Vagina (tissue), 2 donors: ENCODE measurements at regions not wholly inside any gene's neighbourhood (a gene's known extent, or its start where the extent isn't known, plus 50 kb on each side); places are given as distances from the start of the nearest gene placed in this dataset.

Source experiments
- DNase-seq, 2 donors: peaks; one replicate each; pipeline ENCODE4 v3.0.0-alpha.2; 2017; ENCODE audit errors: extremely low spot score in 2 of 2
- H3K27ac ChIP-seq: fragments of 200-600 bp; sonication (generic); one replicate; pipeline ENCODE4 v1.5.1; 2019
- H3K27me3 ChIP-seq: fragments of 200-600 bp; sonication (generic); one replicate; pipeline ENCODE4 v1.5.1; 2019
- H3K36me3 ChIP-seq, 2 donors: fragments of 200-600 bp; sonication (generic); one replicate each; pipeline ENCODE4 v1.5.1; 2017 to 2019
- H3K4me1 ChIP-seq: fragments of 200-600 bp; sonication (generic); one replicate; pipeline ENCODE4 v1.5.1; 2019
- H3K4me3 ChIP-seq, 2 donors: fragments of 200-600 bp; sonication (generic); 1 replicate in 1 of 2; 2 replicates in 1 of 2; pipeline ENCODE4 v1.5.1; 2016 to 2019
- H3K9me3 ChIP-seq: fragments of 200-600 bp; sonication (generic); one replicate; pipeline ENCODE4 v1.5.1; 2019
- POLR2A ChIP-seq, 2 donors: fragments of 450-650 bp; IDR thresholded peaks; one replicate each; pipeline ENCODE4 v1.6.1; 2017; ENCODE audit warnings: antibody characterized with exemption in 2 of 2, mild to moderate bottlenecking in 2 of 2, moderate library complexity in 2 of 2
- POLR2AphosphoS5 ChIP-seq, 2 donors: sonication (generic); formaldehyde crosslinking; IDR thresholded peaks; one replicate each; pipeline ENCODE4 v1.9.0; 2017; ENCODE audit warnings: antibody characterized with exemption in 2 of 2, mild to moderate bottlenecking in 2 of 2, low read depth in 1 of 2; ENCODE audit not compliant: insufficient read depth in 1 of 2
- intact Hi-C: fragments of 100-400 bp; cut with DNase I; formaldehyde crosslinking; loops from one replicate; pipeline ENCODE4 v1.15.1; 2023
- TF ChIP-seq, protein P1 (sequence below), 3 experiments: fragments of 450-650 bp in 2 of 3; fragments of 200-600 bp in 1 of 3; sonication (generic) in 1 of 3; IDR thresholded peaks; one replicate each; pipeline ENCODE4 v1.5.1; 2017 to 2019; ENCODE audit warnings: antibody characterized with exemption in 3 of 3, mild to moderate bottlenecking in 2 of 3, moderate library complexity in 2 of 3

- H3K4me1 ChIP-seq, result no peaks in the 10 kb centered on the region
- TF ChIP-seq, protein P1, sequence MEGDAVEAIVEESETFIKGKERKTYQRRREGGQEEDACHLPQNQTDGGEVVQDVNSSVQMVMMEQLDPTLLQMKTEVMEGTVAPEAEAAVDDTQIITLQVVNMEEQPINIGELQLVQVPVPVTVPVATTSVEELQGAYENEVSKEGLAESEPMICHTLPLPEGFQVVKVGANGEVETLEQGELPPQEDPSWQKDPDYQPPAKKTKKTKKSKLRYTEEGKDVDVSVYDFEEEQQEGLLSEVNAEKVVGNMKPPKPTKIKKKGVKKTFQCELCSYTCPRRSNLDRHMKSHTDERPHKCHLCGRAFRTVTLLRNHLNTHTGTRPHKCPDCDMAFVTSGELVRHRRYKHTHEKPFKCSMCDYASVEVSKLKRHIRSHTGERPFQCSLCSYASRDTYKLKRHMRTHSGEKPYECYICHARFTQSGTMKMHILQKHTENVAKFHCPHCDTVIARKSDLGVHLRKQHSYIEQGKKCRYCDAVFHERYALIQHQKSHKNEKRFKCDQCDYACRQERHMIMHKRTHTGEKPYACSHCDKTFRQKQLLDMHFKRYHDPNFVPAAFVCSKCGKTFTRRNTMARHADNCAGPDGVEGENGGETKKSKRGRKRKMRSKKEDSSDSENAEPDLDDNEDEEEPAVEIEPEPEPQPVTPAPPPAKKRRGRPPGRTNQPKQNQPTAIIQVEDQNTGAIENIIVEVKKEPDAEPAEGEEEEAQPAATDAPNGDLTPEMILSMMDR (IDR thresholded peaks at IDR 0.05), result no peak
- TF ChIP-seq POLR2AphosphoS5 (IDR thresholded peaks at IDR 0.05; ENCODE audit: insufficient read depth in 1 of 2, low read depth in 1 of 2), result no peak
- TF ChIP-seq POLR2A (IDR thresholded peaks at IDR 0.05), result no peak
- no peaks in the 10 kb centered on the region for H3K9me3 ChIP-seq
- intact Hi-C loops, result no loop called here
- no peak overlapping the region for H3K4me3 ChIP-seq
- H3K27me3 ChIP-seq, result no peaks in the 10 kb centered on the region
- H3K27ac ChIP-seq, result no peak overlapping the region
- H3K36me3 ChIP-seq, result no peaks in the 10 kb centered on the region
- no peak for DNase-seq
Observed at GRCh38 chr10:56823849-56824248, 462.8 kb upstream of the ZWINT start.

DNA sequence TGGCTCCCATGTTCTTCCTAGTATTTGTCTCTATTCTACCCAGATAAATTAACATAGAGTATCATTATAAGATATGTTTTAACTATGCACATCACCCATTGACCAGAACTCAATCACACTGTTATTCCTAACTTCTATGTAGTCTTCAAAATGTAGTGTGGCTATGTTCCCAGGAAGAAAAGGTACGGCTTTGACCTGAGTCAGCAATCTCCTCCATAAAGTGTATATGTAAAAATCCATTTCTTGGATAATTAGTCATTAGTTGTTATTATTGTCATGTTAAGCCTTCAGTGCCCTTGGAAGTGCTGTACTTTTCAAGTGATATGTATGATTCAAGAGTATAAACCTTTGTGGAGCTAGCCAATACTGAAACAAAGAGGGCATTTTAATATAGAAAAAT lies 444.0 kb upstream of the ZWINT start:
- no peak overlapping the region for H3K4me3 ChIP-seq
- no peak overlapping the region for H3K27ac ChIP-seq
- TF ChIP-seq POLR2A (IDR thresholded peaks at IDR 0.05) (no peak), POLR2AphosphoS5 (IDR thresholded peaks at IDR 0.05; ENCODE audit: insufficient read depth in 1 of 2, low read depth in 1 of 2) (no peak)
- TF ChIP-seq, protein P1 (IDR thresholded peaks at IDR 0.05), result no peak
- intact Hi-C loops, result no loop called here
- H3K9me3 ChIP-seq, result no peaks in the 10 kb centered on the region
- H3K36me3 ChIP-seq, result no peaks in the 10 kb centered on the region
- H3K27me3 ChIP-seq, result no peaks in the 10 kb centered on the region
- H3K4me1 ChIP-seq, result no peaks in the 10 kb centered on the region
- DNase-seq, result no peak

DNA sequence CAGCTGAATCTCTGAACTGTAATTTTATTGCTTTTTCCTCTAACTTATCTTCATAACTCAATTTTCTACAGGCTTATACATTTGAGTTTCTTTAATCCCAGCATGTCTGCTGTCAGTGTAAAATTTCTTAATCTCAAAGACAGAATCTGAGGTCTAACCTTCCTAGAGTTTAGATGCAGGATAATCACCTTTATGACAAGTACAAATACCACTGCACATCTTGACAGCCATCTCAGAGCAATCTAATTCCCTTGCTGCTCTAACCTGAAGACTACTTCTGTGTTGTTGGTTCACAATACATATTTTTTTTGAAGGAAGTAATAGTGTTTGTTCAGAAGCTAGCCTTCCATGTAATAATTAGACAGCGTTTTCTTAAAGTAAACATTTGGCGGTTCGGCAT lies 424.2 kb upstream of the ZWINT start:
- H3K4me3 ChIP-seq, result no peak overlapping the region
- DNase-seq, result no peak
- intact Hi-C loops, result no loop called here

GRCh38 chr10:56782503-56782902 lies 421.4 kb upstream of the ZWINT start:
- TF ChIP-seq POLR2AphosphoS5 (IDR thresholded peaks at IDR 0.05; ENCODE audit: insufficient read depth in 1 of 2, low read depth in 1 of 2) (no peak), POLR2A (IDR thresholded peaks at IDR 0.05) (no peak)
- TF ChIP-seq, protein P1 (IDR thresholded peaks at IDR 0.05), result no peak
- Histone ChIP-seq H3K4me1 (no peaks in the 10 kb centered on the region), H3K36me3 (no peaks in the 10 kb centered on the region), H3K27me3 (no peaks in the 10 kb centered on the region), H3K9me3 (no peaks in the 10 kb centered on the region), H3K4me3 (no peak overlapping the region), H3K27ac (no peak overlapping the region)
- no peak for DNase-seq
- intact Hi-C loops, result no loop called here

More for the DNA sequence above, 424.2 kb upstream of the ZWINT start:
- no peaks in the 10 kb centered on the region for H3K36me3 ChIP-seq
- H3K27ac ChIP-seq, result no peak overlapping the region
- TF ChIP-seq POLR2A (IDR thresholded peaks at IDR 0.05) (no peak), POLR2AphosphoS5 (IDR thresholded peaks at IDR 0.05; ENCODE audit: insufficient read depth in 1 of 2, low read depth in 1 of 2) (no peak)
- TF ChIP-seq, protein P1 (IDR thresholded peaks at IDR 0.05), result no peak
- H3K27me3 ChIP-seq, result no peaks in the 10 kb centered on the region
- no peaks in the 10 kb centered on the region for H3K9me3 ChIP-seq
- H3K4me1 ChIP-seq, result no peaks in the 10 kb centered on the region

DNA sequence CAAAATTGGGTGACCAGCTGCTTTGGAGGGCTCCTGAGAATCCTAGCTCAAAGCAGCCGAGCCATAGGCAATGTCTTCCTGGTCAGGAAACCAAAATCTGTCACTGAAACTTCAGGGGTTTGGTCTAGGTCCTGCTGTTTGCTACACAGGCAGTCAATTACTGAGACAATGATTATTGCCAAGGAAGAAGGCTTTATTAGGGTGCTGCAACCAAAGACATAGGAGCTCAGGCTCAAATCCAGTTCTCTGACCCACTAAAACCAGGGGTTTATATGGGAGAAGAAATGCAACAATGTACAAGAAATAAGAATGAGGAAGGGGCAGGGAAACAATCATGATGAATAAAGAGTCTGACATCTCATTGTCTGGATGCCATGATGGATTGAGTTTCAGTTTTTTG lies 410.3 kb upstream of the ZWINT start:
- H3K9me3 ChIP-seq, result no peaks in the 10 kb centered on the region
- no peak for TF ChIP-seq POLR2A (IDR thresholded peaks at IDR 0.05)
- no peak for TF ChIP-seq POLR2AphosphoS5 (IDR thresholded peaks at IDR 0.05; ENCODE audit: insufficient read depth in 1 of 2, low read depth in 1 of 2)
- TF ChIP-seq, protein P1 (IDR thresholded peaks at IDR 0.05), result no peak
- no peak for DNase-seq
- intact Hi-C loops, result no loop called here
- H3K27me3 ChIP-seq, result no peaks in the 10 kb centered on the region
- H3K27ac ChIP-seq, result no peak overlapping the region
- H3K4me1 ChIP-seq, result no peaks in the 10 kb centered on the region
- no peak overlapping the region for H3K4me3 ChIP-seq
- H3K36me3 ChIP-seq, result no peaks in the 10 kb centered on the region
